Keratinocyte (primary cell): ENCODE measurements at regions not wholly inside any gene's neighbourhood (a gene's known extent, or its start where the extent isn't known, plus 50 kb on each side); places are given as distances from the start of the nearest gene placed in this dataset.

Source experiments
- EZH2 ChIP-seq: IDR thresholded peaks from one replicate; pipeline ENCODE4 v1.6.1; 2012; ENCODE audit warnings: inconsistent platforms, mild to moderate bottlenecking, low read length, moderate library complexity
- TF ChIP-seq, protein P1 (sequence below), 3 experiments: IDR thresholded peaks in 1 of 3; conservative IDR thresholded peaks in 1 of 3; optimal IDR thresholded peaks in 1 of 3; 2 replicates in 2 of 3; 3 replicates in 1 of 3; pipeline versions ENCODE3 to v1.5.1; 2011; ENCODE audit warnings: low read length in 3 of 3, mild to moderate bottlenecking in 3 of 3, moderate library complexity in 2 of 3, control low read depth in 1 of 3, inconsistent platforms in 1 of 3; ENCODE audit not compliant: insufficient read depth in 2 of 3; ENCODE audit errors: extremely low read depth in 1 of 3

DNA sequence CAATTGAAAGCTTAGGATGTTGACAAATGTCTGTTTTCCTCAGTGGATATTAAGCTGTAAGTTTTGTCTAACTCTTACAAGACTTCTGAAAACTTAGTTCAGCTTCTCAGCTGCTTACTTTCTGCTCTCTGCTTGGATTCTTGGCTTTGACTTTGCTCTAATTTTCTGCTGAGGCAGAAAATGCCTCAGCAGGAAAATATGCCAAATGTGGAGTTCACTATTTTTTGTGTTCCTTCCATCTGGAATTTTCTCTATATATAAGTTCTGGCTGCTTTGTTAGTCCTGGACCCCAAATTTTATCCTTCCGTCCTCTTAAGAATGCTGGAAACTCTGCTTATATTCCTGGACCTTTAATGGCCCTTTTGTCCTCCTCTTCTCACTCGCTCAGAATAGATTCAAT, 352.6 kb upstream of the NWD2 start:
- TF ChIP-seq, protein P1, sequence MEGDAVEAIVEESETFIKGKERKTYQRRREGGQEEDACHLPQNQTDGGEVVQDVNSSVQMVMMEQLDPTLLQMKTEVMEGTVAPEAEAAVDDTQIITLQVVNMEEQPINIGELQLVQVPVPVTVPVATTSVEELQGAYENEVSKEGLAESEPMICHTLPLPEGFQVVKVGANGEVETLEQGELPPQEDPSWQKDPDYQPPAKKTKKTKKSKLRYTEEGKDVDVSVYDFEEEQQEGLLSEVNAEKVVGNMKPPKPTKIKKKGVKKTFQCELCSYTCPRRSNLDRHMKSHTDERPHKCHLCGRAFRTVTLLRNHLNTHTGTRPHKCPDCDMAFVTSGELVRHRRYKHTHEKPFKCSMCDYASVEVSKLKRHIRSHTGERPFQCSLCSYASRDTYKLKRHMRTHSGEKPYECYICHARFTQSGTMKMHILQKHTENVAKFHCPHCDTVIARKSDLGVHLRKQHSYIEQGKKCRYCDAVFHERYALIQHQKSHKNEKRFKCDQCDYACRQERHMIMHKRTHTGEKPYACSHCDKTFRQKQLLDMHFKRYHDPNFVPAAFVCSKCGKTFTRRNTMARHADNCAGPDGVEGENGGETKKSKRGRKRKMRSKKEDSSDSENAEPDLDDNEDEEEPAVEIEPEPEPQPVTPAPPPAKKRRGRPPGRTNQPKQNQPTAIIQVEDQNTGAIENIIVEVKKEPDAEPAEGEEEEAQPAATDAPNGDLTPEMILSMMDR (optimal IDR thresholded peaks at IDR 0.05 in 1 of 3, IDR thresholded peaks at IDR 0.05 in 1 of 3, conservative IDR thresholded peaks at IDR 0.05 in 1 of 3; ENCODE audit: extremely low read depth in 1 of 3, insufficient read depth in 2 of 3, low read length in 3 of 3), result no peak
- TF ChIP-seq EZH2, result no peak
